ENCODE measurements at regions not wholly inside any gene's neighbourhood (a gene's known extent, or its start where the extent isn't known, plus 50 kb on each side); places are given as distances from the start of the nearest gene placed in this dataset.

DNA sequence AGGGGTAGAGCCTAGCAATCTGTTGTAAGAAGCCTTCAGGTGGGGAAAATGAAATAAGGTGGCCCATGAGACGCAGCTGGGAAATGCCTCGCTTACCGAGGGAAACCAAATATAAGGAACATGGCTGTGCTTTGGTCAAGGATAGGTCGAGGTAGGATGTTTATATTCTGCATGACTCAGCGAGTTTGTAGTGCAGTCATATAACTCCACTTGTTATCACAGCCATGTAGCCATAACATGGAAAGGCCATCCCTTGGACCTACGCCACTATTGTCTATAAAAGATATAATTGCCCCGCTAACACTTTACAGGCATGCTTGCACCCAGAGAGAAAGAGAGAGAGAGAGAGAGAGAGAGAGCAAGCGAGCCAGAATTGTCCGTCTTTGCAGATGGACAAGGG is 80.9 kb upstream of the GLRA2 start:
- TF ChIP-seq ZNF10 (tag by site-specific recombination; IDR thresholded peaks at IDR 0.05), result no peak
- TF ChIP-seq ZNF223 (tag by site-specific recombination; IDR thresholded peaks at IDR 0.05), result no peak
- TF ChIP-seq, protein P1, sequence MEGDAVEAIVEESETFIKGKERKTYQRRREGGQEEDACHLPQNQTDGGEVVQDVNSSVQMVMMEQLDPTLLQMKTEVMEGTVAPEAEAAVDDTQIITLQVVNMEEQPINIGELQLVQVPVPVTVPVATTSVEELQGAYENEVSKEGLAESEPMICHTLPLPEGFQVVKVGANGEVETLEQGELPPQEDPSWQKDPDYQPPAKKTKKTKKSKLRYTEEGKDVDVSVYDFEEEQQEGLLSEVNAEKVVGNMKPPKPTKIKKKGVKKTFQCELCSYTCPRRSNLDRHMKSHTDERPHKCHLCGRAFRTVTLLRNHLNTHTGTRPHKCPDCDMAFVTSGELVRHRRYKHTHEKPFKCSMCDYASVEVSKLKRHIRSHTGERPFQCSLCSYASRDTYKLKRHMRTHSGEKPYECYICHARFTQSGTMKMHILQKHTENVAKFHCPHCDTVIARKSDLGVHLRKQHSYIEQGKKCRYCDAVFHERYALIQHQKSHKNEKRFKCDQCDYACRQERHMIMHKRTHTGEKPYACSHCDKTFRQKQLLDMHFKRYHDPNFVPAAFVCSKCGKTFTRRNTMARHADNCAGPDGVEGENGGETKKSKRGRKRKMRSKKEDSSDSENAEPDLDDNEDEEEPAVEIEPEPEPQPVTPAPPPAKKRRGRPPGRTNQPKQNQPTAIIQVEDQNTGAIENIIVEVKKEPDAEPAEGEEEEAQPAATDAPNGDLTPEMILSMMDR (tag by site-specific recombination; IDR thresholded peaks at IDR 0.05), result no peak
- no peak for TF ChIP-seq ZNF747 (tag by site-specific recombination; IDR thresholded peaks at IDR 0.05)
- no peak for TF ChIP-seq TCF7L2 (IDR thresholded peaks at IDR 0.05; ENCODE audit: borderline replicate concordance, low read depth, low read length)
- no peak for TF ChIP-seq MZF1 (tag by site-specific recombination; IDR thresholded peaks at IDR 0.05; ENCODE audit: borderline replicate concordance)
- TF ChIP-seq, protein P2, sequence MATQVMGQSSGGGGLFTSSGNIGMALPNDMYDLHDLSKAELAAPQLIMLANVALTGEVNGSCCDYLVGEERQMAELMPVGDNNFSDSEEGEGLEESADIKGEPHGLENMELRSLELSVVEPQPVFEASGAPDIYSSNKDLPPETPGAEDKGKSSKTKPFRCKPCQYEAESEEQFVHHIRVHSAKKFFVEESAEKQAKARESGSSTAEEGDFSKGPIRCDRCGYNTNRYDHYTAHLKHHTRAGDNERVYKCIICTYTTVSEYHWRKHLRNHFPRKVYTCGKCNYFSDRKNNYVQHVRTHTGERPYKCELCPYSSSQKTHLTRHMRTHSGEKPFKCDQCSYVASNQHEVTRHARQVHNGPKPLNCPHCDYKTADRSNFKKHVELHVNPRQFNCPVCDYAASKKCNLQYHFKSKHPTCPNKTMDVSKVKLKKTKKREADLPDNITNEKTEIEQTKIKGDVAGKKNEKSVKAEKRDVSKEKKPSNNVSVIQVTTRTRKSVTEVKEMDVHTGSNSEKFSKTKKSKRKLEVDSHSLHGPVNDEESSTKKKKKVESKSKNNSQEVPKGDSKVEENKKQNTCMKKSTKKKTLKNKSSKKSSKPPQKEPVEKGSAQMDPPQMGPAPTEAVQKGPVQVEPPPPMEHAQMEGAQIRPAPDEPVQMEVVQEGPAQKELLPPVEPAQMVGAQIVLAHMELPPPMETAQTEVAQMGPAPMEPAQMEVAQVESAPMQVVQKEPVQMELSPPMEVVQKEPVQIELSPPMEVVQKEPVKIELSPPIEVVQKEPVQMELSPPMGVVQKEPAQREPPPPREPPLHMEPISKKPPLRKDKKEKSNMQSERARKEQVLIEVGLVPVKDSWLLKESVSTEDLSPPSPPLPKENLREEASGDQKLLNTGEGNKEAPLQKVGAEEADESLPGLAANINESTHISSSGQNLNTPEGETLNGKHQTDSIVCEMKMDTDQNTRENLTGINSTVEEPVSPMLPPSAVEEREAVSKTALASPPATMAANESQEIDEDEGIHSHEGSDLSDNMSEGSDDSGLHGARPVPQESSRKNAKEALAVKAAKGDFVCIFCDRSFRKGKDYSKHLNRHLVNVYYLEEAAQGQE (tag by site-specific recombination; IDR thresholded peaks at IDR 0.05), result no peak
- TF ChIP-seq, protein P3, sequence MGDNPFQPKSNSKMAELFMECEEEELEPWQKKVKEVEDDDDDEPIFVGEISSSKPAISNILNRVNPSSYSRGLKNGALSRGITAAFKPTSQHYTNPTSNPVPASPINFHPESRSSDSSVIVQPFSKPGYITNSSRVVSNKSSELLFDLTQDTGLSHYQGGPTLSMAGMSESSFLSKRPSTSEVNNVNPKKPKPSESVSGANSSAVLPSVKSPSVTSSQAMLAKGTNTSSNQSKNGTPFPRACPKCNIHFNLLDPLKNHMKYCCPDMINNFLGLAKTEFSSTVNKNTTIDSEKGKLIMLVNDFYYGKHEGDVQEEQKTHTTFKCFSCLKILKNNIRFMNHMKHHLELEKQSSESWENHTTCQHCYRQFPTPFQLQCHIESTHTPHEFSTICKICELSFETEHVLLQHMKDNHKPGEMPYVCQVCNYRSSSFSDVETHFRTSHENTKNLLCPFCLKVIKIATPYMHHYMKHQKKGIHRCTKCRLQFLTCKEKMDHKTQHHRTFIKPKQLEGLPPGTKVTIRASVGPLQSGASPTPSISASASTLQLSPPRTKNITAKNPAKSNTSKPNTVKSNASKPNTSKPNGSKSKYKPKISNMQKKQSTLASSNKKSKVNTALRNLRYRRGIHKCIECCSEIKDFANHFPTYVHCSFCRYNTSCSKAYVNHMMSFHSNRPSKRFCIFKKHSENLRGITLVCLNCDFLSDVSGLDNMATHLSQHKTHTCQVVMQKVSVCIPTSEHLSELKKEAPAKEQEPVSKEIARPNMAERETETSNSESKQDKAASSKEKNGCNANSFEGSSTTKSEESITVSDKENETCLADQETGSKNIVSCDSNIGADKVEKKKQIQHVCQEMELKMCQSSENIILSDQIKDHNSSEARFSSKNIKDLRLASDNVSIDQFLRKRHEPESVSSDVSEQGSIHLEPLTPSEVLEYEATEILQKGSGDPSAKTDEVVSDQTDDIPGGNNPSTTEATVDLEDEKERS (tag by site-specific recombination; IDR thresholded peaks at IDR 0.05), result no peak
- TF ChIP-seq, protein P4, sequence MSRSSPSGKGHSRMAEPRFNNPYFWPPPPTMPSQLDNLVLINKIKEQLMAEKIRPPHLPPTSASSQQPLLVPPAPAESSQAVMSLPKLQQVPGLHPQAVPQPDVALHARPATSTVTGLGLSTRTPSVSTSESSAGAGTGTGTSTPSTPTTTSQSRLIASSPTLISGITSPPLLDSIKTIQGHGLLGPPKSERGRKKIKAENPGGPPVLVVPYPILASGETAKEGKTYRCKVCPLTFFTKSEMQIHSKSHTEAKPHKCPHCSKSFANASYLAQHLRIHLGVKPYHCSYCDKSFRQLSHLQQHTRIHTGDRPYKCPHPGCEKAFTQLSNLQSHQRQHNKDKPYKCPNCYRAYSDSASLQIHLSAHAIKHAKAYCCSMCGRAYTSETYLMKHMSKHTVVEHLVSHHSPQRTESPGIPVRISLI (tag by site-specific recombination; IDR thresholded peaks at IDR 0.05), result no peak
- no peak for TF ChIP-seq ZNF24 (tag by site-specific recombination; IDR thresholded peaks at IDR 0.05)

All from HEK293 (cell line).